Activated CD8-positive, alpha-beta memory T cell treated with anti-CD3 and anti-CD28 coated beads, Interleukin-2, amount 50 U/mL, for 48 hours (primary cell): ENCODE measurements at regions not wholly inside any gene's neighbourhood (a gene's known extent, or its start where the extent isn't known, plus 50 kb on each side); places are given as distances from the start of the nearest gene placed in this dataset.

Experiments
- DNase-seq: peaks from one replicate; pipeline ENCODE4 v3.0.0-alpha.2; 2020

- DNase-seq, result no peak
Observed at GRCh38 chr11:134658481-134659225, 246.6 kb upstream of the B3GAT1 start.

GRCh38 chr11:134657631-134658030 lies 245.6 kb upstream of the B3GAT1 start:
- peak; percentile 13 for DNase-seq

GRCh38 chr11:134656861-134657540 lies 245.0 kb upstream of the B3GAT1 start:
- DNase-seq, result peak; percentile 29

GRCh38 chr11:134656086-134656840 lies 244.2 kb upstream of the B3GAT1 start:
- DNase-seq, result peak; percentile 37

GRCh38 chr11:134655189-134655989 lies 243.3 kb upstream of the B3GAT1 start:
- peak; percentile 46 for DNase-seq

GRCh38 chr11:134654161-134654915 lies 242.3 kb upstream of the B3GAT1 start:
- DNase-seq, result peak; percentile 59

GRCh38 chr11:134652586-134653255 lies 240.7 kb upstream of the B3GAT1 start:
- DNase-seq, result peak; percentile 29

GRCh38 chr11:134647066-134647743 lies 235.2 kb upstream of the B3GAT1 start:
- no peak for DNase-seq

GRCh38 chr11:134646561-134646960 lies 234.5 kb upstream of the B3GAT1 start:
- no peak for DNase-seq

- no peak for DNase-seq
Observed at GRCh38 chr11:134645576-134645975, 233.5 kb upstream of the B3GAT1 start.

GRCh38 chr11:134644476-134645456 lies 232.7 kb upstream of the B3GAT1 start:
- DNase-seq, result peak; percentile 33

- no peak for DNase-seq
Observed at GRCh38 chr11:134643115-134644012, 231.3 kb upstream of the B3GAT1 start.

- DNase-seq, result no peak
Observed at GRCh38 chr11:134642206-134642605, 230.2 kb upstream of the B3GAT1 start.

GRCh38 chr11:134640971-134641968 lies 229.2 kb upstream of the B3GAT1 start:
- DNase-seq, result peak; percentile 18

- peak; percentile 13 for DNase-seq
Observed at GRCh38 chr11:134640536-134640935, 228.5 kb upstream of the B3GAT1 start.

- peak; percentile 18 for DNase-seq
Observed at GRCh38 chr11:134639586-134640330, 227.7 kb upstream of the B3GAT1 start.
